H1 (cell line): ENCODE measurements at regions not wholly inside any gene's neighbourhood (a gene's known extent, or its start where the extent isn't known, plus 50 kb on each side); places are given as distances from the start of the nearest gene placed in this dataset.

Experiments used
- CTCF ChIA-PET: fragments of 300-600 bp; sonication (Branson Sonifier 250); formaldehyde crosslinking; loops from one replicate; lab custom pipeline; 2021; ENCODE audit not compliant: partially characterized antibody; lab: Charles Lee
- POLR2A ChIA-PET: fragments of 300-600 bp; sonication (Branson Sonifier 250); formaldehyde crosslinking; loops from one replicate; lab custom pipeline; 2021; ENCODE audit warnings: inconsistent platforms; ENCODE audit not compliant: partially characterized antibody; lab: Charles Lee
- DNase-seq, 2 experiments: peaks; one replicate each; pipeline versions ENCODE4 v3.0.0 to v3.0.0-alpha.2; 2010 to 2022; ENCODE audit warnings: low spot score in 2 of 2, low read depth in 1 of 2, mixed read lengths in 1 of 2
- FAIRE-seq: peaks from 2 replicates; lab custom pipeline; 2011; peaks lifted over from hg19 to GRCh38; lab: Jason Lieb, UNC
- H2AFZ ChIP-seq: 2 replicates; pipeline ENCODE4 v1.8.1; 2012; ENCODE audit warnings: low read length, inconsistent platforms
- H2AK5ac ChIP-seq: 2 replicates; pipeline ENCODE4 v1.6.1; 2013; ENCODE audit warnings: low read depth, low read length
- H2BK120ac ChIP-seq: replicated peaks from 2 replicates; pipeline ENCODE3; 2013; ENCODE audit warnings: low read depth, low read length, inconsistent platforms
- H2BK12ac ChIP-seq: 2 replicates; pipeline ENCODE4 v1.6.1; 2013; ENCODE audit warnings: low read depth, low read length
- H2BK15ac ChIP-seq: 2 replicates; pipeline ENCODE4 v1.6.1; 2013; ENCODE audit warnings: low read length
- H2BK20ac ChIP-seq: 2 replicates; pipeline ENCODE4 v1.6.1; 2013; ENCODE audit warnings: low read length
- H2BK5ac ChIP-seq: 2 replicates; pipeline ENCODE4 v1.6.1; 2013; ENCODE audit warnings: low read depth, low read length
- H3K14ac ChIP-seq: 2 replicates; pipeline ENCODE4 v1.6.1; 2013; ENCODE audit warnings: inconsistent platforms; ENCODE audit not compliant: insufficient read length
- H3K18ac ChIP-seq: 2 replicates; pipeline ENCODE4 v1.6.1; 2013; ENCODE audit warnings: low read length; ENCODE audit errors: extremely low read depth
- H3K23ac ChIP-seq: 2 replicates; pipeline ENCODE4 v1.6.1; 2013; ENCODE audit warnings: inconsistent platforms; ENCODE audit not compliant: insufficient read length
- H3K23me2 ChIP-seq: 2 replicates; pipeline ENCODE4 v1.6.1; 2013; ENCODE audit warnings: low read depth, low read length
- H3K27ac ChIP-seq: 2 replicates; pipeline ENCODE4 v1.6.1; 2011; ENCODE audit warnings: low read depth, low read length, inconsistent platforms
- H3K27me3 ChIP-seq, 4 experiments: replicated peaks in 1 of 4; 1 replicate in 1 of 4; 2 replicates in 3 of 4; pipeline versions ENCODE4 v1.6.1 to v1.8.1; 2011 to 2013; ENCODE audit warnings: low read length in 3 of 4, mild to moderate bottlenecking in 3 of 4, inconsistent platforms in 2 of 4, mixed read lengths in 2 of 4, moderate library complexity in 1 of 4; ENCODE audit not compliant: control insufficient read depth in 3 of 4, insufficient read depth in 3 of 4; ENCODE audit errors: extremely low read depth in 1 of 4
- H3K36me3 ChIP-seq, 4 experiments: 2 replicates each; pipeline versions ENCODE4 v1.6.1 to v1.8.1; 2011 to 2013; ENCODE audit warnings: mild to moderate bottlenecking in 4 of 4, low read length in 3 of 4, moderate library complexity in 2 of 4, control low read depth in 1 of 4, inconsistent platforms in 1 of 4; ENCODE audit not compliant: insufficient read depth in 4 of 4, control insufficient read depth in 2 of 4
- H3K4ac ChIP-seq: replicated peaks from 2 replicates; pipeline ENCODE3; 2013; ENCODE audit warnings: low read length, low read depth, mixed read lengths, inconsistent platforms; ENCODE audit not compliant: insufficient read length
- H3K4me1 ChIP-seq, 4 experiments: replicated peaks in 1 of 4; 1 replicate in 1 of 4; 2 replicates in 3 of 4; pipeline versions ENCODE4 v1.6.1 to v1.8.1; 2011 to 2013; ENCODE audit warnings: low read length in 3 of 4, inconsistent platforms in 2 of 4, mixed read lengths in 1 of 4; ENCODE audit not compliant: insufficient read depth in 4 of 4, control insufficient read depth in 3 of 4
- H3K4me2 ChIP-seq, 2 experiments: 2 replicates each; pipeline versions ENCODE4 v1.6.1 to v1.8.1; 2011 to 2013; ENCODE audit warnings: low read depth in 2 of 2, low read length in 2 of 2, control low read depth in 1 of 2, inconsistent platforms in 1 of 2, mild to moderate bottlenecking in 1 of 2; ENCODE audit not compliant: insufficient read depth in 1 of 2
- H3K4me3 ChIP-seq, 4 experiments: fragments of 200-600, 300-600 bp in 1 of 4; sonication (generic), shearing (Covaris generic), sonication (Bioruptor Twin) in 1 of 4; 2 replicates each; pipeline versions ENCODE4 v1.5.1 to v1.8.1; 2011 to 2016; ENCODE audit warnings: low read length in 4 of 4, low read depth in 3 of 4, control low read depth in 2 of 4, inconsistent platforms in 2 of 4, mild to moderate bottlenecking in 2 of 4, mixed read lengths in 1 of 4, moderate library complexity in 1 of 4; ENCODE audit not compliant: insufficient read depth in 2 of 4; ENCODE audit errors: extremely low read depth in 1 of 4
- H3K56ac ChIP-seq: replicated peaks from 2 replicates; pipeline ENCODE3; 2013; ENCODE audit warnings: low read depth, mild to moderate bottlenecking, mixed read lengths, low read length, inconsistent platforms; ENCODE audit not compliant: insufficient read length
- H3K79me1 ChIP-seq: 2 replicates; pipeline ENCODE4 v1.6.1; 2013; ENCODE audit warnings: low read depth, low read length, control low read depth
- H3K79me2 ChIP-seq, 2 experiments: 2 replicates each; pipeline versions ENCODE4 v1.6.1 to v1.8.1; 2012 to 2013; ENCODE audit warnings: low read length in 2 of 2, mild to moderate bottlenecking in 2 of 2, inconsistent platforms in 1 of 2; ENCODE audit not compliant: insufficient read depth in 2 of 2, control insufficient read depth in 1 of 2
- H3K9ac ChIP-seq, 4 experiments: replicated peaks in 1 of 4; 1 replicate in 1 of 4; 2 replicates in 3 of 4; pipeline versions ENCODE4 v1.6.1 to v1.8.1; 2011 to 2013; ENCODE audit warnings: low read depth in 3 of 4, low read length in 3 of 4, control low read depth in 2 of 4, mild to moderate bottlenecking in 2 of 4, moderate library complexity in 2 of 4, inconsistent platforms in 1 of 4; ENCODE audit errors: extremely low read depth in 1 of 4
- H3K9me3 ChIP-seq, 2 experiments: 2 replicates each; pipeline versions ENCODE4 v1.6.1 to v1.8.1; 2012 to 2013; ENCODE audit warnings: mild to moderate bottlenecking in 2 of 2, moderate library complexity in 2 of 2, control low read depth in 1 of 2, inconsistent platforms in 1 of 2, low read depth in 1 of 2, low read length in 1 of 2, mixed read lengths in 1 of 2; ENCODE audit not compliant: insufficient read depth in 2 of 2
- H4K20me1 ChIP-seq, 2 experiments: replicated peaks in 1 of 2; 2 replicates each; pipeline versions ENCODE3 to v1.8.1; 2011 to 2013; ENCODE audit warnings: inconsistent platforms in 2 of 2, low read length in 2 of 2, mild to moderate bottlenecking in 1 of 2; ENCODE audit not compliant: insufficient read depth in 2 of 2, control insufficient read depth in 1 of 2
- H4K5ac ChIP-seq: 2 replicates; pipeline ENCODE4 v1.6.1; 2013; ENCODE audit warnings: low read length, low read depth, mixed read lengths, inconsistent platforms; ENCODE audit not compliant: insufficient read length
- H4K8ac ChIP-seq: 2 replicates; pipeline ENCODE4 v1.8.0; 2013; ENCODE audit warnings: mild to moderate bottlenecking, moderate library complexity, low read length, inconsistent platforms; ENCODE audit not compliant: insufficient read depth; ENCODE audit errors: extremely low read depth
- H4K91ac ChIP-seq: replicated peaks from 2 replicates; pipeline ENCODE3; 2013; ENCODE audit warnings: low read length, mixed read lengths, inconsistent platforms; ENCODE audit not compliant: insufficient read length
- BRCA1 ChIP-seq: IDR thresholded peaks from 2 replicates; pipeline ENCODE4 v1.6.1; 2012; ENCODE audit warnings: low read depth, low read length, improper control_type of control experiment
- FOSL1 ChIP-seq: IDR thresholded peaks from 2 replicates; pipeline ENCODE4 v1.6.1; 2011; ENCODE audit warnings: mild to moderate bottlenecking, low read depth, low read length, moderate library complexity; ENCODE audit not compliant: insufficient read depth
- NRF1 ChIP-seq: IDR thresholded peaks from 2 replicates; pipeline ENCODE4 v1.6.1; 2011; ENCODE audit warnings: mild to moderate bottlenecking, low read depth, low read length, improper control_type of control experiment
- RAD21 ChIP-seq, 2 experiments: IDR thresholded peaks in 1 of 2; conservative IDR thresholded peaks in 1 of 2; 2 replicates each; pipeline ENCODE4 v1.6.1; 2011; ENCODE audit warnings: low read depth in 2 of 2, low read length in 2 of 2, improper control_type of control experiment in 1 of 2, inconsistent platforms in 1 of 2, mild to moderate bottlenecking in 1 of 2, moderate library complexity in 1 of 2
- RXRA ChIP-seq: IDR thresholded peaks from 2 replicates; pipeline ENCODE4 v1.6.1; 2011; ENCODE audit warnings: low read depth, mild to moderate bottlenecking, low read length, moderate library complexity; ENCODE audit not compliant: insufficient read depth
- SP1 ChIP-seq: IDR thresholded peaks from 2 replicates; pipeline ENCODE4 v1.6.1; 2011; ENCODE audit warnings: low read depth, low read length
- TEAD4 ChIP-seq: IDR thresholded peaks from 2 replicates; pipeline ENCODE4 v1.6.1; 2012; ENCODE audit warnings: low read depth, low read length, inconsistent platforms, mixed read lengths
- WGBS, 2 experiments: shearing (Covaris generic) in 1 of 2; methylation state at CpG; one replicate each; pipeline versions ENCODE4 v1.1.6 to v1.1.7; 2013 to 2015; ENCODE audit warnings: low lambda C conversion rate in 2 of 2, mixed read lengths in 2 of 2, inconsistent platforms in 1 of 2, low coverage in 1 of 2, missing lambda C conversion rate in 1 of 2; ENCODE audit not compliant: insufficient replicate concordance in 2 of 2, insufficient coverage in 1 of 2, insufficient read length in 1 of 2; ENCODE audit errors: extremely low coverage in 1 of 2, missing lambda C conversion rate in 1 of 2; 5-methylcytosine and 5-hydroxymethylcytosine counted together

DNA sequence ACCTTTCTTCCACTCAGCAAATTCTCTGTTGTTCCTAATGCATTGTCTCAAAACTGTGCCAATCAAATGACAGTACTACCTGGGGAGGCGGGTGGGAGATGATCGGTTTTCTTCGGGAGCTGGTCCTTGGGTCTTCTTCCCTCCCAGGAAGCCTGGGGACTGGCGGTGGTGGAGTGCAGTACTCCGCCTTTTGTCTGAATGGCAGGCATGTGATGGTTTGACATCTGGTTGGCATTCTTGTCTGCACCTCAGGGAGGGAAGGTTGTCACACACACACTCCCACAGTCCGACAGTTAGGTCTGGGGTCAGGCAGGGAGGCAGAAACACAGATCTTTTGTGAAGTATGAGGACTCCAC is 114.8 kb downstream of the SNAPC1 start (continued):
- no peak for TF ChIP-seq NRF1

DNA sequence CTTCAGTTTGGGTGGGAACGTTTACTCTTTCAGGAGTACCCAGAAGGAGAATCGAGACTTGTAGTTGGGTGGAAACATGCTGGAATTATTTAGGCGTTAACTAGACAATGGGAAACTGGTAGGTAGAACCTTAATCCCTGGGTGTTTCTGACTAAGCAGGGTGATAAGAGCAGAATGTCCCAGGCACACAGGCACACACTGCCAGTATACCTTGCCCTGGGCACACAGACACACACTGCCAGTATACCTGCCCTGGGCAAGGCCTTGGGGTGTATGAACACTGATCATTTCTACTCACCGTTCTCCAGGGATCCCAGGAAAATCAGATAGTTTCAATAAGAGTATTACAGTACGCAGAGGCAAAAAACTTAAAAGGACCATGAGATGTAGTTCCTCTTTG is 115.5 kb downstream of the SNAPC1 start:
- CTCF ChIA-PET = interaction anchor here (0.7 kb wide), 1 partner anchor 18 kb away, joined by 3 read pairs; no protein-coding TSS in a partner anchor
- WGBS, 2 experiments = 93% methylated on average over 5 of the region's 5 CpGs; no CpG with 5 or more reads in 1 of the 2 experiments

More for the DNA sequence above, 115.5 kb downstream of the SNAPC1 start:
- H3K79me1 ChIP-seq = no peaks in the 10 kb centered on the region
- H4K5ac ChIP-seq = no peak overlapping the region
- no peak overlapping the region for H2BK120ac ChIP-seq
- no peak overlapping the region for H3K4ac ChIP-seq
- H2BK12ac ChIP-seq = no peak overlapping the region
- no peak overlapping the region for H3K4me2 ChIP-seq
- no peak overlapping the region for H4K91ac ChIP-seq
- no peak overlapping the region for H3K9ac ChIP-seq
- FAIRE-seq = no peak
- H3K4me3 ChIP-seq = no peak overlapping the region
- no peaks in the 10 kb centered on the region for H3K79me2 ChIP-seq
- H3K23ac ChIP-seq = no peak overlapping the region
- POLR2A ChIA-PET = no interaction called here
- H2BK15ac ChIP-seq = no peak overlapping the region
- H3K14ac ChIP-seq = no peak overlapping the region
- no peaks in the 10 kb centered on the region for H3K4me1 ChIP-seq
- no peak overlapping the region for H3K18ac ChIP-seq
- no peaks in the 10 kb centered on the region for H4K20me1 ChIP-seq
- H2AFZ ChIP-seq = no peak overlapping the region
- no peak overlapping the region for H2BK5ac ChIP-seq
- TF ChIP-seq BRCA1 (no peak), TEAD4 (no peak), SP1 (no peak), RXRA (no peak), RAD21 (IDR thresholded peaks at IDR 0.05 in 1 of 2, conservative IDR thresholded peaks at IDR 0.05 in 1 of 2; ENCODE audit: low read depth in 2 of 2, low read length in 2 of 2) (no peak), FOSL1 (no peak)
- H4K8ac ChIP-seq = no peak overlapping the region
- H3K27ac ChIP-seq = no peak overlapping the region
- no peaks in the 10 kb centered on the region for H3K36me3 ChIP-seq
- H3K23me2 ChIP-seq = no peaks in the 10 kb centered on the region
- no peak overlapping the region for H2BK20ac ChIP-seq
- no peak overlapping the region for H2AK5ac ChIP-seq
- no peak overlapping the region for H3K56ac ChIP-seq
- H3K27me3 ChIP-seq = no peaks in the 10 kb centered on the region
- DNase-seq = no peak
- no peaks in the 10 kb centered on the region for H3K9me3 ChIP-seq
